GM19238 (cell line): ENCODE measurements at regions not wholly inside any gene's neighbourhood (a gene's known extent, or its start where the extent isn't known, plus 50 kb on each side); places are given as distances from the start of the nearest gene placed in this dataset.

ENCODE experiments used
- DNase-seq: peaks from one replicate; pipeline ENCODE4 v3.0.0; 2011; ENCODE audit warnings: low spot score; ENCODE audit not compliant: insufficient read length

DNA sequence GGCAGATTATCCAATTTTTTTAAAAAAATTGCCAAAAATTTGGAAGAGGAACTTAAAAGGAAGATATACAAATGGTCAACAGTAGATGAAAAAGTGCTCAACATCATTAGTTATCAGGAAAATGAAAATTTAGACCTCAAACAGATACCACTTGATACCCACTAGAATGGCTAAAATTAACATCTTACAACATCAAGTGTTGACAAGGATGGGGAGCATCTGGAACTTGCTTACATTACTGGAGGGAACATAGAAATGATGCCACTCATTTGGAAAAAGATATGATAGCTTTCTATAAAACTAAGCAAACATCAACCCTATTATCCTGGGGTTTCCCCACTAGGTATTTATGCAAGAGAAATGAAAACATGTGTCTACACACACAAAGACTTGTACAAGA lies 284.5 kb upstream of the CHRNA7 start:
- no peak for DNase-seq

DNA sequence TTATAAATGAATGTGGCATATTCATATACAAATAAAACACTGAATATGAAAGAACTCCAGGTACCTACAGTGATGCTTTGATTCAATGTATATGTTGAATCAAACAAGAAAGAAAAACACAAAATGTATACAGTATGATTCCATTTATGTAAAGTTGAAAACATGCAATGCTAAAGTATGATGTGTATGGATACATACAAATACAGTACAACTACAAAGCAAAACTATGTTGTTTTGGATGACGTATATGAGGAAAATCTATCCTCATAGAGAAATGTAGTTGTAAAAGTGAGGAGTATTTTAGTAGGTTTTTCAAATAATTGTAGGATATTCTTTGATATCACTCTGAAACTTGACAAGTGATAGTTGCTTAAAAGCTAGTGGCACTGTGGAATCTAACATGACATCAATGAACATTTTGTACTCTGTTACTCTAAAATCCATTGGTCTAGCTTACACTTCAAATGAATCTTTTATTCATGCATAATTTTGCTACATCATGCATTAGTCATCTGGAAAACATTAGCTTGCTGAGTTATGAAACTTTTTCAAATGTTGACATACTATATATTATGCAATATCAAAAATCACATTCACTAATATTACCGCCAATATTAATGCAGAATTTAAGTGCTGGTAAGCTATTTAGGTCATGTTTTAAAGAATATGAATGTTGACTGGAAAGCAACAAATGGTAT lies 278.1 kb upstream of the CHRNA7 start:
- DNase-seq, result no peak

DNA sequence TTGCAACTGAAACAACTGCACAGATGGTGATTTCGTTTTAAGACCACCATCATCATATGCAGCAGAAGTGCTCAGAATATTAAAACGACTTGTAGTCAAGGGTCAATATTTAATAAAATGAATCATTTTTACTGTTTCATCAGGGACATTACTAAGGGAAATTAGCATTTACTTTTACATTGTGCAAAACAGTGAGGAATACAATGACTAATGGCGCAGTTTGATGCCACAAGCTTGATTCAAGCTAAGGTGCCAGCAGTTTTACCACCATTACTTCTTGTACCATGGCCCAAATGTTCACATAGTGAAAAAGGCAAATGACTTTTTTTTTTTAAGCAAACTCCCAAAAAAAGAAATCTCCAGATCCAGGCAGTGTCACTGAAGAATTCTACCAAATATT lies 277.4 kb upstream of the CHRNA7 start:
- no peak for DNase-seq

DNA sequence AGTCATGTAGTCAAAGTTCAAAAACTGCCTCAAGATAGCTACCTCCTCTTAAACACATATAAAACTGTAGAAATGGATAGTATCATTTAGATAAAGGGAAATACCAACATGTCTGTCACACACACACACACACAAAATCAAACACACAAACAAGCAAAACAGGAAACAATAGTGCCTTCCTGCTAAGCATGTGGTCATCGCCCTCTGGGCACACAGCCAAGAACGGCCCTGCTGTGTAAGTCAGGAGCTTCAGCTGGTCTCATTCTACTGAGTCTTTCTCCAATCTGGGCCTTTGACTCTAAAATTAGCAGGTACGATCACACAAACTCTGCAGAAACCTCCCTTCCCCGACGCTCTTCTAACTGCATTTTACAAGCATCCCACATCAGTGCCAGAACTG lies 272.2 kb upstream of the CHRNA7 start:
- DNase-seq, result no peak

DNA sequence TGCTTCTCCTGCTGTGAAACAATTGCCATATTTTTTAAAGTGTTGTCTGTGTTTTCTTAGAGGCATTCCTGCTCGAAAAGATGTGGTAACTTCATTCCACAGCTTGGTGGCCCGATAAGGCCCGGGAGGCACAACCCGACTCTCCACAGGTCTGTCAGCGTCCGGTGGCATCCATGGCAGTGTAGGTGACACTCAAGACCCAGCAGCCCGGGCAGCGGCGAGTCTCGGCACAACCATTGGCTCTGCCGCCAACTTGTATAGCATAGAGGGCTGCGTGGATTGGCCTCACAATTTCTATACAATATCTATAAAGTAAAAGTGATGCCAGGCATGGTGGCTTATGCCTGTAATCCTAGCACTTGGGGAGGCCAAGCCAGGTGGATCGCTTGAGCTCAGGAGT lies 262.3 kb upstream of the CHRNA7 start:
- DNase-seq, result no peak

DNA sequence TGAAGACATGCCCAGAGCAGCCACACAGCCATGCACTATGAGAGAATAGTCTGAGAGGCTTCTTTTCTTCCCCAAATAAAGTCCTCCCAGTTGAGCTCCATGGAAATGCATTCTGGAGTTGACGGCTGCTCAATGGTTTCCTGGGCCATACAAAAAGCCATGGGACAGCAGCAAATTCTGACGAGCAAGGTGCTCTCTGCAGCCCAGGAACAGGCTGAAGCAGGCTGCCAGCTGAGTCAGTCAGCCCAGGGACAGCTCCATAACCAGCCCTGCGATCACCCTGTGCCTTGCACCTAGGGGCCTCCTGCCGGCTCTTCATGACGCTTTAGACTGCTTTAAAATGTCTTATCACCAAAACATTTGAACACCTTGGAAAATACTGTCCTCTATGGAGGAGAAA lies 256.3 kb upstream of the CHRNA7 start:
- DNase-seq, result no peak

DNA sequence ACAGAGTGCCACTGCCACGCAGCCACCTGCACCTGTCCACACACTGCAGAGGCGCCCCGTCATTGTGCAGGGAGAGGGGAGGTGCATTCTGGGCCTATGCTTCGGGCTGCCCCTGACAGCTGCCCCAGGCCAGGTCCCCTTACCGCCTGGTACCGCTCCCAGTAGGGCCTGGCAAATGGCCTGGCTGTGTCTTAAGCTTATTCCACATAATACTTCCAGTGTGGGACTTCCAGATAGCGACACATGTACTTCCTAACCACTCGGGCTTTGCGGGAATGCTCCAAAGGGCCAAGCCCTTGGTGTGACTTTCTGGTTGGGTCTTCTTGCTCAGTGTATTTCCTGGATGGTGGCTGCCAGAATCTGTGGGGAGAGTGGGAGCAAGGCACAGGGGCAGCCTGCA lies 254.3 kb upstream of the CHRNA7 start:
- DNase-seq, result no peak

DNA sequence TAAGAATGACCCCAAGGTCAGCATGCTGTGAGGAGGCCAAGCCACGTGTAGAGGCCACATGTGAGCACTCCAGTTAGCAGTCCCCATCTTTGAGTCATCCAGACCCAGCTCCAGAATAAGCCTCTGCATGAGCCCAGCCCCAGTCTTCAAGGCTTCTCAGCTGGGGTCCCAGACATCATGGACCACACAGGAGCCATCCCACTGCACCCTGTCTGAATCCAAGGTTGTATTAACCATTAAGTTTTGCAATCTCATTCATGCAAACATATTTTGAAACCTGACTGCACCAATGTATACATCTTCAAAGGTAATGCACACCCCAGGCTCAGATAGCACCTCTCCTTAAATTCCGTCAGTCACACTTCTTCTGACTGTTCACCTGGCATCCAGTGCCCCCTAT lies 249.1 kb upstream of the CHRNA7 start:
- DNase-seq, result no peak

DNA sequence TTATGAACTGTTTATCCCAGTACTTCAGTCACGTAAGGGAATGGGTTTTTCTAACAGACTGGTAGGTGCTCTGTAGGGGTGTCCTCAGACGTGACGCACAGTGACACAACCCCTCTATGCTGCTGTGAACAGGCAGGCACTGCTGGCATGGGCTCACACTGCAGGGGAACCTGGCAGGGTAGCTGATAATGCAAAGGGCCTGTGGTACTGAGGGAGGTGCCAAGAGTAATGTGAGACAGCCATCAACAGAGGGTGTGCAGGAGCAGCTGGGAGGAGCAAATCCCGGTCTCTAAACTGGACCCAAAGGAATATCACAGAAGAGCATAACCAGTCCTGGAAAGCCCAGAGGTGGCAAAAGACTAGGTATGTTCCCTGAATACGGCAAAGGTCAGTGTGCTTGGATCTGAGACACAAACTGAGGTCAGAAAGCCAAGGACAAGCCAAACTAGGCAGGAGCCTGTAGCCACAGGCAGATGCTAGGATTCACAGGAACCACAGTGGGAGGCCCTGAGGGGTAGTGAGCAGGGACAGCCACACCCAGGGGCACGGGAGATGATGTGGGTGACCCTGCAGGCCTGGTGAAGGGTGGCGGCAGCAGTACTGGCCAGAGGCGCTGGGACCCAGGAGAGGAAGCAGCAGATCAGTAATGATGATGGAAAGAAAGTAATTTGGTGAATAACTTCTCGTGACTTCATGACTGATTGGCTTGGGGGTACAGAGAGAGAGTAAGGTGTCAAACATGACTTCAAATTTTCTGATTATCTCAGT lies 248.1 kb upstream of the CHRNA7 start:
- DNase-seq, result no peak

DNA sequence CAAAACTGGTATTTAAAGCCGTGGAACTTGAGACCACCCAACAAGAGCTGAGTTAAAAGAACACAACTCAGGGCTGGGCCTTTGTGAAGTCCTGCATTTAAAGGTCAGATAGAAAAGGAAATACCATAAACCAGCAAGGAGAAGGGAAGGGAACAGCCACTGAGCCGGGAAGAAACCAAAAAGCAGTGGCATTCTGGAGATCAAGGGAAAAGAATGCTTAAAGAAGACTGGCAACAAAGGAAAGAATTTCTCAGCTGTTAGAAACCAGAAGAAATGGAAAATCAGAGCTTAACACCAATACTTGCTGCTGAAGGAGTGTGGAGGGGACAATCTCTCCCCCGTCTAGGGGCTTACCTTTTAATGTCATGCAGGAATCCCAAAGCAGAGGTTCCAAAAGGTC lies 247.4 kb upstream of the CHRNA7 start:
- DNase-seq, result no peak

DNA sequence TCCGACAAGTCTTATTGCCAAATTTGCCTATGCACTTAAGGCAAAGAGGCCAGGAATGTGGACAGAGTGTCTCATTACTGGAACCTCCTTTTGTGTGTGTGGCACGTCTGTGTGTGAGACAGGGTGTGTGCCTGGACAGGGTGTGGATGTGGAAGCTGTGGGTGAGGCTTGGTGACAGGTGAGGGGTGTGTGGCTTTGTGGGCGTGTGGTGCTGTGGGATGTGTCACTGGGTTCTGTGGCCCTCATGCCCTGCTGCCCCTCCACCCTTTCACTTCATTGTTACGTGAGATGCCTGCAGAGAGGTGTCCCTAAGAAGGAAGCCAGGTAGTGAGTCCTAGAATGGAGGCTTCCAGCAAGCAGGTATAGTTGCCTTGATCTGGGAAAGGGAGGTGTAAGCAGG lies 244.0 kb upstream of the CHRNA7 start:
- no peak for DNase-seq

DNA sequence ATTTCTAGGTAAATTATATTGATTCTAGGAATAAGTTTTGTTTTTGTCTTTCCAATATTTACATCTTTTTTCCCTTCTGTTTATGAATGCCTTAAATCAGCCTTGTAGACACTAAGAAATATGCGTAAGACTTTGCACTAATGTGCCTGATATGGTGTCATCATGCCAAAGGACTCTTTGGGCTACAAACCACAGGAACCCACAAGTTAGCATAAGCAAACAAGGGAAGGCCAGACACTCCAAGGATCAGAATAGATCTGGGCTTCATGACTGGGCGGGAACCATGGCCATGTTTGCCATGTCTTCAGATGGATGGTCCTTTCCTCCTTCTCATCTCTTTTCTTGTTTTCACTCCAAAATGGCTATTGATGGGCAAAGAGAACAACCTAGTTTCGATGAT lies 242.2 kb upstream of the CHRNA7 start:
- DNase-seq, result no peak

DNA sequence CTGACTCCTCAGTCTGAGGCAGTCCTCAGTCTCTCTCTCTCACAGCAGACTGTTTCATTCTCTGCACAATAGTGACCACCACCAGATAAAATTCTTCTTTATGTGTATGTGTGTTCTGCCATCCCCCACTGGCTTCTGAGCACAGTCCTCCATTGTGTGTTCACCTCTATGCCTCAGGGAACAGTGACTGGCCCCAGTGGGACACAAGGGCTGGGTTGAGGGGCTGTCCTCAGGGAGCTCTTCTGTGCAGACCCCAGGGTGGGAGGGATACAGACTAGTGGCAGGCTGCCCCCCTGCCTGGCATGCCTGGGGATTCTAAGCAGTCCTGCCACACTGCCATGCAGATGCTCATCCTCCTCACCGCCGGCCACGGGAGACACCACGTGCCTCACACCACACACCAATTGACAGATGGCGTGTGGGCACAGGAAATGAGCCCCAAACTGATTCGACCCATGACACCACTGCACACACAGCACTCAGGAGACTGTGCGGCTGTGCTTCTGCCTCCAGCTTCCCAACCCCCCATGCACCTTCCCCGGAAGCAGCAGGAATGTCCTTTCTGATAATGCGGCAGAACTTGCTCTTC lies 237.6 kb upstream of the CHRNA7 start:
- DNase-seq, result no peak

DNA sequence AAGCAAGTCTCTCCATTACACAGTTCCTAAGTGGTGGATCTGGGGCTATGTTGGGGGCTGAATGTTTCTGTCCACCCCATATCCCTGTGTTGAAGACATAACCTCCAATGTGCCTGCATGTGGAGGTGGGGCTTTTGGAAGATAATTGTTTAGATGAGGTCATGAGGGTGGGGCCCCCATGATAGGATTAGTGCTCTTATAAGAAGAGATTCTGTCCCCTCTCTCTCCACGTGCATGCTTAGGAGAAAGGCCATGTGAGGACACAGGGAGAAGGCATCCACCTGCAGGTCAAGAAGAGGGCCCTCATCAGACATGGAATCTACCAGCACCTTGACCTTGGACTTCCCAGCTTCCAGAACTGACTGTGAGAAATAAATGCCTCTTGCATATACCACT lies 231.0 kb upstream of the CHRNA7 start:
- no peak for DNase-seq

DNA sequence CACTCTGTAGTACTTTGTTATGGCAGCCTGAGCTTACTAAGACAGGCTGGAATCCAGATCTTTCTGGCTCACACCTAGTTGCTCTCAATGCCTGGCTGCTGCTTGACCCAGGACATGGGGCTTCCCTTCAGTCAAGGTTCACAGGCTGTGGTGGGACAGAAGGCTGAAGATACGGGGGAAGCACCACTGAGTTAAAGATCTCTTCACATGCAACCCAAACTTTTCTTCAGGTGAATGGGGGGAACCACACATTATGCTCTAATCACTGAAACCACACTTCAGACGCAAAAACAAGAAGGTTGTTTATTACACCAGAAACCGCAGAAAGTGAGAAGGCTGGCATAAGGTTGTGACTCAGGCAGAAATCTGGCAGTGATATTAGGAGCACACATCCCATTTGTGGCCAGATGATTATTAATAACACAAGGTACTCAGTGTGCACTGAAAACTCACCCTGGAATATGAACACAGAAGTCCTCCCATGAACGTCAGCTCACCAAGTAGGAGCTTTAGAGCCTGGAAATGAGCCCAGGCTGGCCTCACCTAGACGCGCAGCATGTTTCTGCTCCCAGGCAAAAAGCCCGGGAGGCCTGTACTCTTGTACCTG lies 230.5 kb upstream of the CHRNA7 start:
- peak; percentile 30 for DNase-seq

DNA sequence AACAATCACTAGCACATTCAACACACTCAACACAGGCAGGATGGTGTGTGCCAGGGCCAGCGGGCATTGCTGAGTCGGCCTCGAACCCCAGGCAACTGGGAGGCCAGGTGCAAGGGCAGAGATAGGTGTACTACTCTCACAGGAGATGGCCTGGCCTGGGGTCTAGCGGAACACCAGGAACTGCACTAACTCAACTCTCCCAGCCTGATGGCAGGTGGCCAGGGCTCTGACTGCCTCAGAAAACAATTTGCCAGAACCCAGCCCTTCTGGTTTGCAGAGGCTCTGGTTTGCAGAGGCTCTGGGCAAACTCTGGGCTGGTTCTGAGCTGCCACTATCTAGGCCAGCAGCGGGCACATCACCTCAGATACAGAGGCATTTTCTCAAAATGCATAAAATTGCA lies 229.2 kb upstream of the CHRNA7 start:
- no peak for DNase-seq

DNA sequence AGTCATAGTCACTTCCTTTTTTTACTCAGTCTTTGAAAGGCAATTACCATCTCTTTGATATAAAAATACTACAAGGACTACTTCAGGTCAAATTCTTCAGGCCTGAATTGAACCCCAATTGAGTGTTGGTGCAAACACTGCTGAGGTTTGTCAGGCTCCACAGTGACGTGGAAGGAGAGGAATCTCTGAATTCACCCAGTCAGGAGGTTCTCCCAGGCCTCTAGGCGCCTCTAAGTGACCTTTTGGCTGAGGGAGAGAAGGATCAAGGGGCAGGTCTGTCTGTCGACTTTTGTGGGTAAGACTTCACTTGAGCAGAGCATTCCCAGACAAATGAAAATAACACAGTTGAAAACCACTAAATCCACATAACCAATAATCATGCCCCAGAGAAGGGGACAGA lies 227.6 kb upstream of the CHRNA7 start:
- no peak for DNase-seq

DNA sequence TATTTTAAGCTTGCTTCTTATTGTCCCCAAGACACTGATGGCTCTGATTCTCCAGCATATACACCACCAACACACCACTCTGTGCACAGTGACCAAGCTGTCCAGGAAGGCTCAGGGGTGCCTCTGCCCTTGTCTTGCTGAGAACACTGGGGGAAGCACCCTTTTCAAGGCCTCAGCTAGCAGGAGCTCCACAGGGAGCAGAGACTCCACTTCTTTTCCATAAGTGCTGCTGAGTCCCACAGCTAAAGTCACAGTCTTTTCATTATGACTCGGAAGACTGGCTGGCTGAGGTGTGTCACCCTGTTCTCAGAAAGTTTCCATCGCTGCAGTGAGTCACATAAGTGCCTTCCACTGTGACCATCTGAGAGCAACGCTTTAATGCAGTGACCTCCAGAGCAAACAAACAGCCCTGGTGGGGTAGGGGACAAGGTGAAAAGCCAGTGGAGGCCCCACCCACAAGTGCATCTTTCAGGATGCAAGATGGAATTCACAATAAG lies 226.9 kb upstream of the CHRNA7 start:
- DNase-seq, result no peak

DNA sequence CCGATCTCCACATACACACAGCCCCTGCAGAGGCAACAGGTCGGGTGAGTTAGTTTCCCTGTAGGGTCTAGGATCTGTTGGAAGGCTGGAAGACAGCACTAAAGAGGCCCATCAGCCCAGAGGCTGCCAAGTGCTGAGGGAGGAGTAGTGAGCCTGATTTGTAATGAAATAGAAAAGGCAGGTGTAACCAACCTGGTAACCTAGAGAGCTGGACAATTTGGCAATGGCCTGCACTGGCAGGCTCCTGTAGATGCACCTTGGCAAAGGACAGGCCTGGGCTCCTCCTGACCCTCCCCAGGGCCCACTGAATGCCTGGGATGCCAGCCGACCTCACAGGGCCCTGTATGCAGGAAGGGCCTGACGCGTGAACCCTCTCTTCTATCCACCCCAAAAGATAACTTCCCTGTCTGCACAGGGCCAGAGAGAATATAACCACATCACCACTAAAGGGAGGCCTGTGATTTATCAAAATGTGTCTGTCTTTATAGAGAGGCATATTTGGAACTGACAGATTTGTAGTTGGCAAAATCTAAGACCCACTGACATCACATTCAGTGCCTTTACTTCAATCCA lies 225.1 kb upstream of the CHRNA7 start:
- DNase-seq, result no peak

DNA sequence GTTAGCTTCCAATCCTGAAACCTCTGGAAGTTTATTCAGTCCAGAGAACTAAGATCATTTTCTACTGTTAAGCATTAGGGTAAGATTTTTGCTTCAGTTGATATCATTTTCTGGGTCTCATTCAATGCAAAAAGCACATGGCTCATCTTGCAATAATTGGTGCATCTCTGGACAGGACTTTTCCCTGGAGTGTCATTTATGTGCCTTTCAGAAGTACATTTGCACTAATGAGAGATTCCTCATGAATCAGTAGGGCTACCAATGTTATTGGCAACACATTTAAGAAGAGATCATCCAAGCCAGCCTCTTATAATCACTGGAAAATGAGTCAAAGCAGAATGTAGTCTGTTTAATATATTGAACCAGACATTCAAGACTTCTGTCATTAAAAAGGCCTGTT lies 224.2 kb upstream of the CHRNA7 start:
- no peak for DNase-seq

DNA sequence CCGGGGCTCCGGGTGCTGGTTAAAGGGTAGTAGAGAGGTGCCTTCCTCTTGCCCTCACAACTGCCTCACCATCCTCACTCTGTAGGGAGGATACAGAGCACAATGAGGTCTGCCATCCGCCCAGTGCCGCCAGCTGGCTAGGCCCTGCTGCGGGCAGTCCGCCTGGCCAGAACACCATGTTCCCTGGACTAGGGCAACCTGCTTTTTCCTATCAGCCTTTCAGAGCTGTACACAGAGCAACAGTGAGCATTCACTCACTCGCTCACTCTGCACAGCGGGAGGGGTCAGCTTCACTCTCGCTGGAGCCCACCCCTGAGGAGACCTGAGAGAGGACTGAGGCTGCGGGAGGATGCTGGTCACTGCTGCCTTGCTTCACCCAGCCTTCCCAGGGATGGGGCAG lies 218.7 kb upstream of the CHRNA7 start:
- no peak for DNase-seq

DNA sequence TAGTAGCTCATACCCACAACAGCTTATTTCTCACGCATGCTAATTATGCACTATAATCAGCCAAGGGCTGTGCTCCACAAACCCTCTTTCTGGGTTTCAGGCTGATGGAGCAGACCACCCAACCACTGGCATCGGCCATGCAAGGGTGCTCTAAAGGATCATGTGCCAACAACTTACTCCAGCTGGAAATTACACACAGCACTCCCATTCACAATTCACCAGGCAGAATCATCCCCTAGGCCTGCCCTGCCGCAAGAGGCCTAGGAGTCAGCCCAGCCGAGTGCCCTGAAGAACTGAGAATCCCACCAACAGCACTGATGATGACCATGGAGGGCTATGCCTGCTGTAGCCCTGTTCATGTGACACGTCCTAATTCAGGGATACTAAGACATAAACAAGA lies 216.2 kb upstream of the CHRNA7 start:
- DNase-seq, result no peak
